GM21529 (cell line): ENCODE measurements at regions not wholly inside any gene's neighbourhood (a gene's known extent, or its start where the extent isn't known, plus 50 kb on each side); places are given as distances from the start of the nearest gene placed in this dataset.
"Not testable (repeated sequence)": the region's sequence is repeated elsewhere in the genome, so short reads cannot be mapped to it uniquely, and the experiment has no call there.

ENCODE experiments used
- ATAC-seq: cut with Tn5 transposase; IDR thresholded peaks from one replicate; pipeline ENCODE4 v1.9.1; 2021; ENCODE audit not compliant: unreplicated experiment

DNA sequence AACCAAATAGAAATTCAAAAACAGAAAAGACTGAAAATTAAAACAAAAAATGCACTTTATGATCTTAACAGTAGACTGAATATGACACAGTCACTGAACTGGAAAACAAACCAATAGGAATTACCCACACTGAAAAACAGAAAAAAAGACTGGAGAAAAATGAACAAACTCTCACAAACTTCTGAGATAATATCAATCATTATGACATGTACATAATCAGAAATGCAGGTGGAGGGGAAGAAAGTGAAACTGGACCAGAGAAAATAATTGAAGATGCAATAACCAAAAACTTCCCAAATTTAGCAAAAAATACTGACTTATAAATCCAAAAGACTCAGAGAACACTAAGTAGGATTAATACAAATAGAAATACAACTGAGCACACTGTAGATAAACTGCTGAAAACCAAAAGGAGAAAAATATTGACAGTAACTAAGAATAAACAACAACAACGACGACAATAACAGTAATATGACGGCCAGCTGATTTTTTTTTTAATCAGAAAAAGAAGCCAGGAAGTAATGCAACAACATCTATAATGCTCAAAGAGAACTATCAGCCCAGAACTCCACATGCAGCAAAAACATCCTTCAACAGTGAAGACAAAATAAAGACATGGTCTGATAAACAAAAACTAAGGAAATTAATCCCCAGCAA, 108.1 kb downstream of the ZFAND4 start:
- no peak for ATAC-seq

DNA sequence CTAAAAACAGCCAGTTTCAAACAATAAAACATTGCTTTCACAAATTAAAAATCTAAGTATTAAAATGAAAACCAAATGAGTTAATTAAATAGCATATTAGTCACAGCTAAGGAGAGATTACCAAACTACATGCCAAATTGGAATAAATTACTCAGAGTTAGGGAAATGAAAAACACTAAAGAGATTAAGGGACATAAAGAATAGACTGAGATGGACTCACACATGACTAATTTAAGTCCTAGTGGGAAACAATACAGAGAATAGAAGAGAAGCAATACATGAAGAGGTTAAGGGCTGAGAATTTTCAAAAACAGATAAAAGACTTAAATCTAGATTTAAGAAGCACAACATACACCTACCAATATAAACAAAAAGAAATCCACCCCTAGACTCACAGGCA, 110.6 kb downstream of the ZFAND4 start:
- ATAC-seq = no peak

DNA sequence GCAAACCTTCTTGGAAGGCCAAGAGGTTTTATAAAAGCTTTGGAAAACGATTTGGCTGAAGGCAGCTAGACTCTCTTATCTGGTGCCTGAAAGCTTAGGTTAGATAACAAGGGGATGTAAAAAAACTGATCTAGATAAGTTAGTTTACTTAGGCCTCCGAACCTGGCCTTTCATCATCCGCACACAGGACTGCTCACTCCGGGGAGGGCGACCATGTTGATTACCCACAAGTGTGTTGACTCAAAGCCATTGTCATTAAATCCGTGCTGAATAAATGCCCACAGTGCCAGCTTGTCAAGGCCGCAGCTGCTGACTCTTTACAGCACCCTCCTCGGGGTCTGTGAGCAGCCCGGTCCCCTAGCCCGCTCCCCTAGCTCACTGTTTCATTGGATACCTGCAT, 112.3 kb downstream of the ZFAND4 start:
- no peak for ATAC-seq

DNA sequence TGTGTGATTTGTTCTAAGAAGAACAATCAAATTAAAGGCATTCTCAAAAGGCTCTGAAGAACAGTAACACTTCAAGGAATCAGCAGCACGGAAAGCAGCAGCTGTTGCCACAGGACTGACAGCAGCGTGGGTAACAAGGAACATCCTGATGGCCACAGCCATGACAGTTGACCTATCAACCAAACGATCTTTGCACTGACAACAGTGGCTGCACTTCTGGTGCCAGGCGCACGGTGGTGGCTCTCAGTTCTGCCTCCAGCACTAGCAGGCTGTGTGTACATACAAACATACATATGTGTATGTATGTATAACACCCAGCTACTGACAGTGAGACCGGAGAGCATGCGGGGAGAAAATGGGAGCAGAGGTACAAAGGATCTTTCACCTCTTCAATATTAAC, 114.1 kb downstream of the ZFAND4 start:
- no peak for ATAC-seq

DNA sequence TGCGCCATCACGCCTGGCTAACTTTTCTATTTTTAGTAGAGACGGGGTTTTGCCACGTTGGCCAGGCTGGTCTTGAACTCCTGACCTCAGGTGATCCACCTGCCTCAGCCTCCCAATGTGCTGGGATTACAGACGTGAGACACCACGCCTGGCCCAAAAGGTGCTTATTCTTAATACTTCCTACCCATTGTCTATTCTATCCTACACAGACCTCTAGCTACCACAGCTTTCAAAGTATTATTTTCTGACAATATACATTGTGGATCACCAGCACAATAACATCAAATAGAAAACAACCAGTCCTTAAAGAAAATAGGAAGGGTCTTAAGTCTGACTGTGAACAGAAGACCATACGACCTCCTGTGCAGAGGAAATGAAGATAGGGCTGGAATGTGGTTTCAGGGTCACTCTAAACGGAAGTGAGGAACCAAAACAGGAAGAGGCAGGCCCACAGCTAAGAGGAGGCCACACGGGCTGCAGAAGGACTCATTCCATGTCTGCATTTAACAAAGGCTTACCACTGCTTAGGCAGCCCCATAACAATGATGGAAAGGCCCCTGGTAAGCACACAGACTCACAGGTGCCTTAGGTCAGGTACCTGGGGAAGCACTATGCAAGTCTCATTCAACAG, 115.2 kb downstream of the ZFAND4 start:
- peak; percentile 56 for ATAC-seq

DNA sequence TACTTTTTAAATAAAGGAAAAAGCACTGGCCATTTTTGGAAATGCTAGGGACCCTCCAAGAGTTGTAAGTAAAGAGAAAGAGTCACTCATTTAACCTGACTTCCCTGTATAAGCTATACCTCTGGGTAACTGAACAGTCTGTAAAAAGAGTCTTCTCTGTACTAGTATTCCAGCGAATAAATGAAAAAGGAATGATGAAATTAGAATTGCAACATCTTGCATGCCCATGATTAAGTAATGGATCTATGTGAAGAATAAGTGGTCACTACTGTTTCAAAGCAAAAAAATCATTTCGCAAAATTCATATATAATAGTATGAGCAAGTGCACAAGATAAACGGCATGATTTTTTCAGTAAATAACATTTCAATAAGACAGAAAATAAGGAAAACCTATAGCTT, 116.8 kb downstream of the ZFAND4 start:
- ATAC-seq = no peak

DNA sequence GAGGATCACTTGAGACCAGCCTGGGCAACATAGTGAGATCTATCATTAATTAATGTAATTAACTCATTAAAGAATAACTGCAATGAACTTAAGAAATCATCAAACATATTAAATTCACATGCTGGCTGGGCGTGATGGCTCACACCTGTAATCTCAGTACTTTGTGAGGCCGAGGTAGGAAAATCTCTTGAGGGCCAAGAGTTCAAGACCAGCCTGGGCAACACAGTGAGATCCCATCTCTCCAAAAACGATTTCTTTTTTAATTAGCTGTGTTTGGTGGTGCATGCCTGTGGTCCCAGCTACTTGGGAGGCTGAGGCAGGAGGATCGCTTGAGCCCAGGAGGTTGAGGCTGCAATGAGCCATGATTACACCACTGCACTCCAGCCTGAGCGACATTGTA, 117.2 kb downstream of the ZFAND4 start:
- ATAC-seq = not testable (repeated sequence)

DNA sequence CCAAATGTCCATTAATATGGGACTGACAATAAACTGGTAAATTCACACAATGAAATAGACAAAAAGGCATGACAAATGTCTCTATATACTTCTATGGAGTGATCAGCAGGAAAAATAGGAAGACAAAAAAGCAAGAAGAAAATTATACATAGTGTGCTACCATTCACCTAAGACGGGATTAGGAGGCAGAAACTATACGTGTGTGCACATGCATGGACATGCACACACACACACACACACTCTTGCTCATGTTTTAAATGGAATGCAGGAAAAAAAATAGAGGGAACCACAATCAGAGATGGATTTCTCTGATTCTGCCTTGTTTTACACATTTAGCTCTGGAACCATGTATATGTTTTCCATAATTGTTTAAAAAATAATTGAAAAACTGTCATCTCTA, 119.0 kb downstream of the ZFAND4 start:
- ATAC-seq = no peak

DNA sequence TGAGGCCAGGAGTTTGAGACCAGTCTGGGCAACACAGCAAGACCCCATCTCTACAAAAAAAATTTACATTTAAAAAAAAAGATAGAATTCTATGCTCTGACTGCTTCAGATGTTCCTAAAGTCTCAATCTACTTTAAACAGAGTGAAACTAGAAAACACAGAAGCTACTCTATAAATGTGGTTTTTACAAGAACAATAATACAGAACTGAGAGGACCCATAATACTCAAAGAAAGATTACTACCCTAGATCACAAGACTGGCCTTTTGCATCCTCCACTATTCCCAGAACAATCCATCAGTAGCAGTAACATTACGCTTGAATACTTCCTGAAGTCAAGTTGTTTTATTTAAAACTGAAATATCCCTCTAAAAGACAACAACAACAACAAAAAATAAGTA, 119.4 kb downstream of the ZFAND4 start:
- peak; percentile 71 for ATAC-seq

DNA sequence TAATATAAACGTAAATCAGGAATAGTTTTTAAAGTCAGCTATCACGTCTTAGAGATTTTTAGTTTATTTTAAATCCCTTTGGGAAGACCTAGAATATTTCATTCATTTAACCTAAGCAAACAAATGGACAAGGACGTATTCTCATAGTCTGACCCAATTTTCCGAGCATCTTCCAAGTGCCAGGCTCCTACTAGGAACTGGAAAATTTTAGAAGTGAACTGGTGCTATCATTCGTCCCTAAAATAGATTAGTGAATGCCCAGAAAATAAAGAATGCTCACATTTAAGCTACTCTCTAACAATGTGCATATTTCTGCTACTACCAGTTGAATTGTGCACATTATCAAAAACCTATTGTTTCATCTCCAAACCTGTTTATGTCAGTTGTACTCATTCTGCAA, 120.1 kb downstream of the ZFAND4 start:
- ATAC-seq = no peak

DNA sequence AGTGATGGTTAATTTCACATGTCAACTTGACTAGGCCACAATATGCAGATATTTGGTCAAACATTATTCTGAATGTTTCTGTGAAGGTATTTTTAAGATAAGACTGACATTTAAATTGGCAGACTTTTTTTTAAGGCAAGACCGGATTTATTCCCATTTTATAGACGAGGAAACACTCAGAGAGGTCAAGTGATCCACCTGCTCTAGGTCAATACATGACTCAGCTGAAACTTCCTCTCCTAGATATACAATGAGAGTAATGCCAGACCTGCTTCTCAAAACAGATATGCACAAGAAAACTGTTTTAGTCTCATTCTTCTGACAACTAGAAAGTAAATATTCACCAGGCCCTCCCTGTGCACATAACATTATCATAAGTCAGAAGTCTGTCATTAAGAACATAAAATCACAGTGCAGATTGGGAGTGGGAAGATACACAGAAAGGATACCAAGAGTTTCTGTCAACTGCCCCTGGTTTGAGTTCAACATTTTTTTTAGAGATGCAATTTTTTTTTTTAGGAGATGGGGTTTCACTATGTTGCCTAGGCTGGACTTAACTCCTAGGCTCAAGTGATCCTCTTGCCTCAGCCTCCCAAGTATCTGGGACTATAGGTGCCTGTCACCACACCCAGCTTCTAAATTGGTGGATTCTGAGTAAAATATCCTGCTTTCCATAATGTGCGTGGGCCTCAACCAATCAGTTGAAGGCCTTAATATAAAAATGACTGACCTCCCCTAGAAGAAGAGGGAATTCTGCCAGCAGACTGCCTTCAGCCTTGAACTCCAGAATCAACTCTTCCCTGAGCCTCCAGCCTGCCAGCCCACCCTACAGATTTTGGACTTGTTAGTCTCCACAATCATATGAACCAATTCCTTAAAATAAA, 121.4 kb downstream of the ZFAND4 start:
- ATAC-seq = no peak

DNA sequence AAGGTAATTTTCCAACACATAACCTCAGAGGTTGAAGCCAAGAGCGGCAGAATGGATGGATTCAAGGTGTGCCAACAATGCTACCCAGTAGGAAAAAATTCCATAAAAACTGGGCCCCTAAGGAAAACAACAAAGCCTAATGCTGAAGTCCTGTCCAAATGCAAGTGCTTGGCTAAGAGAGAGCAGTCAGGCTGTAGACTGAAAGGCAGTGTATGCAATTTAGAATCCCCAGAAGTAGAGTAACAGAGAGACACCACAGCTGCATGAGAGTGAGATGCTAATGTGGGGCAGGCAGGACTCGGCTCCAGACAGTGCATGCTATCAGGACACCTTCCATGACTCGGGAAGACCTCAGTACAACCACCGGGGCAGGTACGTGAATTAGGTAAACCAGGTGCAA, 124.5 kb downstream of the ZFAND4 start:
- no peak for ATAC-seq

DNA sequence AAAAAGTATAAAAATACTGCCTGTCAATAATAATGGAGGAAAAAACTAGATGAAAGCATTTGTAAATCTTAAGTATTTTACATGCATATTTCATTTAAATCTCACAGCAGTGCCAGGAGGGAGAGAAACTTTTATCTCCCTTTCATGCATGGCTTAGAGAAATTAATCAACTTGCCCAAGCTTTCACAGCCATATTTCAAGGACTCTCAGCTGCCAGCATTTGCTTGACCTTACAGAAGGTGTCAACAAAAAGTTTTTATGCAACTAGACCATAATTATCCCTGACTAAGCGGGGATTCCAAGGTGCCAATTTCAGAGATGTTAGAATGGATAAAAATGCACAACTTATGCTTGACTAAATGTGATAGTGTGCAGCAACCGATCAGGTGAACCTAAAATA, 125.4 kb downstream of the ZFAND4 start:
- ATAC-seq = no peak

DNA sequence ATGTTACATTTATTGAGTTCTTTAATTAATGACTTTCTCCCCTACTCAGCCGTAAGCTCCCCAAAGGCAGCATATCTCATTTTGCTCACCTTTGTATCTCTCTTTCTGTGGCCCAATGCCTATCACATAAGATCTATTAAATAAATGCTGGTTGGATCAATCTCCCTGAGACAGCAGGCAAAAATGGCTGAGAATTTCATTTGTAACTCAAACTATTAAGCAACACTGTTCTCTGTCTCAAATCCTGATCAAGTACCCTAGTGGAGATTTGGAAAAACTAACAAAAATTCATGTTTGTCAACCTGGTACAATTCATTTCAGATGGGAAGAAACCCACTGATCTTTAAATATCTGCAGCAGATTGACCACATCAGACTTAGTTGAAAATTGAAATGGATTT, 127.4 kb downstream of the ZFAND4 start:
- no peak for ATAC-seq

DNA sequence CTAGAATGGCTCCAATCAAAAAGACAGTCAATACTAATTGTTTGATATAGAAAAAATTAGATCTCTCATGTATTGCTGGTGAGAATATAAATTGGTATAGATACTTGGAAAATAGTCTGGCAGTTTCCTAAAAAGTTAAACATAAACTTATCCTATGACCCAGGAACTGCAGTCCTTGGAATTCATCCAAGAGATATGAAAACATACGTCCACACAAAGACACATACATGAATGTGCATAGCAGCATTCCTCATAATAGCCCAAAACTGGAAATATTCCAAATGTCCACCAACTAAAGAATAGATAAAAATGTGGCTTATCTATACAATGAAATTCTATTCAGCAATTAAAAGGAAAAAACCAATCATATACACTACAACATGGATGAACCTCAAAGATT, 128.4 kb downstream of the ZFAND4 start:
- ATAC-seq = no peak

DNA sequence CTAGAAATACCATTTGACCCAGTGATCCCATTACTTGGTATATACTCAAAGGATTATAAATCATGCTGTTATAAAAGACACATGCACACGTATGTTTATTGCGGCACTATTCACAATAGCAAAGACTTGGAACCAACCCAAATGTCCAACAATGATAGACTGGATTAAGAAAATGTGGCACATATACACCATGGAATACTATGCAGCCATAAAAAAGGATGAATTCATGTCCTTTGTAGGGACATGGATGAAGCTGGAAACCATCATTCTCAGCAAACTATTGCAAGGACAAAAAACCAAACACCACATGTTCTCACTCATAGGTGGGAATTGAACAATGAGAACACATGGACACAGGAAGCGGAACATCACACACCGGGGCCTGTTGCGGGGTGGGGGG, 131.5 kb downstream of the ZFAND4 start:
- ATAC-seq = not testable (repeated sequence)

DNA sequence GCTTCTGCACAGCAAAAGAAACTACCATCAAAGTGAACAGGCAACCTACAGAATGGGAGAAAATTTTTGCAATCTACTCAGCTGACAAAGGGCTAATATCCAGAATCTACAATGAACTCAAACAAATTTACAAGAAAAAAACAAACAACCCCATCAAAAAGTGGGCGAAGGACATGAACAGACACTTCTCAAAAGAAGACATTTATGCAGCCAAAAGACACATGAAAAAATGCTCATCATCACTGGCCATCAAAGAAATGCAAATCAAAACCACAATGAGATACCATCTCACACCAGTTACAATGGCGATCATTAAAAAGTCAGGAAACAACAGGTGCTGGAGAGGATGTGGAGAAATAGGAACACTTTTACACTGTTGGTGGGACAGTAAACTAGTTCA, 132.0 kb downstream of the ZFAND4 start:
- not testable (repeated sequence) for ATAC-seq

DNA sequence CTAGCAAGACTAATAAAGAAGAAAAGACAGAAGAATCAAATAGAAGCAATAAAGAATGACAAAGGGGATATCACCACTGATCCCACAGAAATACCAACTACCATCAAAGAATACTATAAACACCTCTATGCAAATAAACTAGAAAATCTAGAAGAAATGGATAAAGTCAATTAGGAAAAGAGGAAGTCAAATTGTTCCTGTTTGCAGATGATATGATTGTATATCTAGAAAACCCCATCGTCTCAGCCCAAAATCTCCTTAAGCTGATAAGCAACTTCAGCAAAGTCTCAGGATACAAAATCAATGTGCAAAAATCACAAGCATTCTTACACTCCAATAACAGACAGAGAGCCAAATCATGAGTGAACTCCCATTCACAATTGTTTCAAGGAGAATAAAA, 133.0 kb downstream of the ZFAND4 start:
- not testable (repeated sequence) for ATAC-seq

DNA sequence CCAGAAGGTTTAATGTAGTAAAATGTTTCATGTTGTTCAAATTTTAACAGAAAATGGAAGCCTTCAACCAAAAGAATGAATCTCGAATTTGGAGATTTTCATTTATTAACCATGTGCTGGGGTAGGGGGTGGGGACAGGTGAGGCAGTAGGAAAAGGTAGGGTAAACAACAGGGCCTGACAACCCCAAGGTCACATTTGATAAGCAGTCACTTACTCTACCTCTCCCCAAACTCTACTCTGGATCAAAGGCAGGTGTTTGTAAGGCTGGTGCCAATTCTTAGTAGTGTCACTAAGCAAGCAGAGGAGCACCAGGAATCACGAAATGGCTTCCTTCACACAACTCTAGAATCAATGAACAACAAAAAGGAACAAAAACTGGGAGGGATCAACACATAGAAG, 138.0 kb downstream of the ZFAND4 start:
- ATAC-seq = no peak

DNA sequence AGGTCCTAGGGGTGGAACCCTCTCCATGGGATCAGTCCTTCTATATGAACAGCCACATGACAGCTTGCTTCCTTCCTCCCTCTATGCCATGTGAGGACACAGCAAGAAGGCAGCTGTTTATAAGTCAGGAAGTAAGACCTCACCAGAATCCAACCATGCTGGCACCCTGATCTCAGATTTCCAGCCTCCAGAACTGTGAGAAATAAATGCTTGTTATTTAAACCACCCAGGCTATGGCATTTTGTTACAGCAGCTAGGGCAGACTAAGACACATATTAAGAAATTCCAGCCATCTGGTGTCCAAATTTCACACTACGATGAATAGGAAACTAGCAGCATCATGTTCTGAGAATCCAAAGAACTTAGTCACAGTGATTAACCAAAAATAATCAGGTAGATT, 140.1 kb downstream of the ZFAND4 start:
- ATAC-seq = no peak

DNA sequence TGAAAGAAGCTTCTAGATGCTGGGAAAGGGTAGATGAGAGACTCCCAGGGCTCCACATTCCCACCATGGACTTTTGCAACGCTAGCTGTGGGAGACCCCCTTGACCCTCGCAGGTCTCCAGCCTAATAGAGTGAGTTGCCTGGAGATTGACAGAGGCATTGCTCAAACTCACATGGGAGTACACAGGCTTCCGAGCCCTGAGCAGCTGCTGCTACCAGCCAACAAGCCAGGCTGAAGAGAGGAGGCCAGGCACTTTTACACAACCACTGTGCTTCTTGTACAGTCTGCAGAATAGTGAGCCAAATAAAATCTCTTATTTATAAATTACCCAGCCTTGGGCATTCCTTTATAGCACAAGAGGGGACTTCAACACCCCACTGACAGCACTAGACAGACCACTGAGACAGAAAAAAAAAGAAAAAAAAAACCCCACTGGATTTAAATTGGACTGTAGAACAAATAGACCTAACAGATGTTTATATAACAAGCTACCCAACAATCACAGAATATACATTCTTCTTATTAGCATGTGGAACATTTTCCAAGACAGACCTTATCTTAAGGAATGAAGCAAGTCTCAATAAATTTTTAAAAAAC, 146.2 kb downstream of the ZFAND4 start:
- ATAC-seq = no peak

DNA sequence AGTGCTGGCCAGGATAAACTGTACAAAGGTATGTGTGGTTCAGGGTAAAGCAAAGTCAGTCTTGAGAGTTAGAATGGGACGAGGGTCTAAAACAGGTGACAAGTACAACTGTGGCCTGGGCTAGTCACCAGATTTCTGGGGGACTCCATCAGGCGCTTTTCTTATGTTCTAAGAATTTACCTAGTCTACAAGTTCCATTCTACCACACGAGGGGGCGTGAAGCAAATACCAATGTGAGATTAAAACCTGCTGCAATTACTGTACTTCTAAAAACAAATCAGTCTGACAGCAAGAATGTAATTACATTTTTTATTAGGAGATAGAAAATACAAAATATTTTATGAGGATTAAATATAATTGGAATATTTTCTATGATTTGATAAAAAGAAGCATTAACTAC, 146.5 kb downstream of the ALOX5 start:
- no peak for ATAC-seq
